ENCODE measurements at regions not wholly inside any gene's neighbourhood (a gene's known extent, or its start where the extent isn't known, plus 50 kb on each side); places are given as distances from the start of the nearest gene placed in this dataset.

- intact Hi-C loops (cut with DNase I; ENCODE audit: low total_unique reads): no loop called here
- no peak for DNase-seq (ENCODE audit: low spot score in 2 of 2)
- no peak for TF ChIP-seq CTCF (IDR thresholded peaks at IDR 0.05)
- no peak overlapping the region for H3K4me3 ChIP-seq (ENCODE audit: low read depth, poor library complexity, severe bottlenecking)
- 30 to 34% methylated on average over 4 of the region's 4 CpGs for WGBS, 2 donors
Observed at GRCh38 chr12:22916815-22917214, 291.8 kb downstream of the ETNK1 start.

GRCh38 chr12:22919883-22920282 lies 294.9 kb downstream of the ETNK1 start:
- no peak for DNase-seq (ENCODE audit: low spot score in 2 of 2)
- H3K4me3 ChIP-seq (ENCODE audit: low read depth, poor library complexity, severe bottlenecking): no peak overlapping the region
- 77 to 87% methylated on average over 3 of the region's 3 CpGs for WGBS, 2 donors
- intact Hi-C loops (cut with DNase I; ENCODE audit: low total_unique reads): no loop called here
- no peak for TF ChIP-seq CTCF (IDR thresholded peaks at IDR 0.05)
- no peak for TF ChIP-seq POLR2A (IDR thresholded peaks at IDR 0.05)

GRCh38 chr12:22923768-22924167 lies 298.8 kb downstream of the ETNK1 start:
- WGBS, 2 donors: 63 to 70% methylated on average over 2 of the region's 2 CpGs
- no peak for TF ChIP-seq CTCF (IDR thresholded peaks at IDR 0.05)
- TF ChIP-seq POLR2A (IDR thresholded peaks at IDR 0.05): no peak
- H3K4me3 ChIP-seq (ENCODE audit: low read depth, poor library complexity, severe bottlenecking): no peak overlapping the region
- no peak for DNase-seq (ENCODE audit: low spot score in 2 of 2)
- intact Hi-C loops (cut with DNase I; ENCODE audit: low total_unique reads): no loop called here

GRCh38 chr12:22924391-22924790 lies 299.4 kb downstream of the ETNK1 start:
- 91 to 96% methylated on average over 2 of the region's 2 CpGs for WGBS, 2 donors
- H3K4me3 ChIP-seq (ENCODE audit: low read depth, poor library complexity, severe bottlenecking): no peak overlapping the region
- intact Hi-C loops (cut with DNase I; ENCODE audit: low total_unique reads): no loop called here
- TF ChIP-seq CTCF (IDR thresholded peaks at IDR 0.05) (no peak), POLR2A (IDR thresholded peaks at IDR 0.05) (no peak)
- DNase-seq (ENCODE audit: low spot score in 2 of 2): no peak

- WGBS, 2 donors: 74 to 89% methylated on average over 2 of the region's 2 CpGs
- intact Hi-C loops (cut with DNase I; ENCODE audit: low total_unique reads): no loop called here
- DNase-seq (ENCODE audit: low spot score in 2 of 2): no peak
- H3K4me3 ChIP-seq (ENCODE audit: low read depth, poor library complexity, severe bottlenecking): no peak overlapping the region
- TF ChIP-seq CTCF (IDR thresholded peaks at IDR 0.05) (no peak), POLR2A (IDR thresholded peaks at IDR 0.05) (no peak)
Observed at GRCh38 chr12:22925623-22926022, 300.7 kb downstream of the ETNK1 start.

- intact Hi-C loops (cut with DNase I; ENCODE audit: low total_unique reads): no loop called here
- TF ChIP-seq POLR2A (IDR thresholded peaks at IDR 0.05) (no peak), CTCF (IDR thresholded peaks at IDR 0.05) (no peak)
- H3K4me3 ChIP-seq (ENCODE audit: low read depth, poor library complexity, severe bottlenecking): no peak overlapping the region
- WGBS, 2 donors: 79 to 94% methylated on average over 1 of the region's 1 CpG
- no peak for DNase-seq (ENCODE audit: low spot score in 2 of 2)
Observed at GRCh38 chr12:22932431-22932830, 307.5 kb downstream of the ETNK1 start.

Measured in lower leg skin (tissue), 4 donors.